HG03442 (cell line): ENCODE measurements at regions not wholly inside any gene's neighbourhood (a gene's known extent, or its start where the extent isn't known, plus 50 kb on each side); places are given as distances from the start of the nearest gene placed in this dataset.
"Not testable (repeated sequence)": the region's sequence is repeated elsewhere in the genome, so short reads cannot be mapped to it uniquely, and the experiment has no call there.

Experiments
- ATAC-seq: cut with Tn5 transposase; IDR thresholded peaks from one replicate; pipeline ENCODE4 v1.9.1; 2021; ENCODE audit warnings: mild to moderate bottlenecking, moderate library complexity; ENCODE audit not compliant: unreplicated experiment

DNA sequence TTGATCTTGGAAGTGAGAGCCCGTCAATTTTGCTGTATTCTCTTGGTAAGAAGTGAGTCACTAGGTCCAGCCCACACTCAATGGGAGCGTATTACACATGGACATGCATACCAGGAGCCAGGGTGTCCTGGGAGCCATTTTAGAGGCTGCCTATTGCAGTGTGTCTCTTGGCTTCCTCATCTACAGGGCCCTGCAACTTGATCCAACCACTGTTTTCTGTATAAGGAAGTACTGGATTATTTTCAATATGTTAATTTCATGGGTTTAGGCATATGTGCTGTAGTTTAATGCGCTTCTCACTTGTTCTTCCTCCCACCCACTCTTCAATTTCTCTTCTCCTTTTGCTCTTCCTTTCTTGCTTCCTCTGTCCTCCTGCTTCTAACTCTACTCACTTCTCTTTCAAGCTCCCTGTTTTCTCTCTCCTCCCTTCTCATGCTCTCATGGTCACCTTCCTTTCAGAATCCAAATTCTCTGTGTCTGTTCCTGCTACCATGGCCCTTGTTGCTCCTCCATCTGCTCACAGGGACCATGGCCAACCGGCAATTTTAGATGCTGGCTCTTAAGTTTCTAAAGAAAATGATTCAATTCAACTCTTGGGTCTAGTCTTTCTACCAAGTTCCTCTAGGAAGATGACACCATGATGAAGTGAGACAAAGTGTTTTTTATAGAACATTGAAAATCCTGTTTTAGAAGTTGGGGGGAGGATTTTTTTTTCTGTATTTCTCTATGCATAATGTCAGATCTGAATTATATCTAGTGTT, 152.0 kb upstream of the ZEB2 start:
- no peak for ATAC-seq

DNA sequence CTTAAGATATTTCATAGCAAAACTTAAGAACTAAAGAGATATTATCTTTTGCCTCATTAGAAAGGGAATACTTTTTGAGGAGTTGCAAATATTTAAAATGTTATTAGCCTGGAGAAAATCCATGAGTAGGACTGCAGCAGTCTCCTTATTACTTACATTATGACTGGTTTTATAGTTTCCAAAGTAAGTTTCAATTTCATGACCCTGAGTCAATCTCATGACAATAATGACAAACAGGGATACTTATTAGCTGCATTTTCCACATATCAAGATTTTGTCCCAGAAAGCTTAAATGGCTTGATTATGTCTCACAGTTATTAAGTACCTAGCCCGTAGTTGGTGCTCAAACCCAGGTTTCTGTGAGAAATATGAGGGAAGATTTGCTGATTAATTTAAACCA, 150.8 kb upstream of the ZEB2 start:
- no peak for ATAC-seq

DNA sequence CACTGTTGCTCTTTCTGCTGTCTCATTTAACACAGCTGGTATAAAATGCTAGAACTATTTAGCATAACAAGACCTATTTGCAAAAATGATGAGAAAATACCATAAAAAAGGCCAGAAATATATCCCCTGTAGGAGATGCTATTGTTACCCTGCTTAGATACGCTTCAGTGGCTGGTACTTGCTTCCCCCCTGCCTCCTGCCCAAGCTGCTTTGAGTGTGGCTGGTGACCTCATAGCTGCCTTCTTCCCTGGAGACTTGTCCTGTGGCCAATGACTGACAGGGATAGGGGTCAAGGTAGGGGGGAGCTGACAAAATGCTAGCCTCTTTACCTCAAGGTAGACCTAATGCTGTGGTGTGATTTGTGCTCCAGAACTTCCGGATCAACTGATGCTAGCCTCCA, 150.2 kb upstream of the ZEB2 start:
- no peak for ATAC-seq

DNA sequence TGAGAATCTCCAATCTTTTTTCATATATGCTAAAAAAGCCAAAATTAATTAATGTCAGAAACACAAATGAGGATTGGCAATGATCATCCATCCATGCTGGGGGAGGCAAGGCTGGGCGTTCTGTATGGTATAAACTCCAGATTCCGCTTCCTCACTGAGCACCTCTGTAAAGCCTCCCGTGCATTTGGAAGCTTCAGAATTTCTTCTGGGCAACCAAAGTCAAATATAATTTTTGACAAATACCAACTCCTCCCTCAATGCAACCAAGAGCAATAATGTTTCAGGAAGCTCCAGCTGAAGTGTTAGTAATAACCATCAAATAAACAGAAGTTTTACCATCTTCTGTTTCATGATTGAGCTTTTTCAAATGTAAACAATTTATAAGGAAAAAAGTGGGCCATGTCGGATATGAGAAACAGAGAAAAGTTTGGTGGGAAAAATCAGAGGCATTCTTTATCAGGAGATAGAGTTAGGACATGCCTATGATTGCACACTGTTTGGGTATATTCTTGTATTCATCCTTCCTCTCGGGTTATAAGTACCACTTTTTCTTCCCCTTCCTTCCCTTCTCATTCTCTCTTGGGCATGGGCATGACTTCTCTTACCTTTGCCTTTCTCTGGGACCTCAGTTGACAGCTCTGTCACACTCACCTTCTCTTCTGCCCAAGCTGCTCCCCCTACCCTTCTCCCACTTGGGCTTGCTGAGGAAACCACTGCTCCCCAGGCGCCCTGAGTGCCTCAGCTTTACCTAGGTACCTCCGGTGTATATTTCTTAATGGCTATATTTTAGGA, 149.5 kb upstream of the ZEB2 start:
- ATAC-seq: no peak

DNA sequence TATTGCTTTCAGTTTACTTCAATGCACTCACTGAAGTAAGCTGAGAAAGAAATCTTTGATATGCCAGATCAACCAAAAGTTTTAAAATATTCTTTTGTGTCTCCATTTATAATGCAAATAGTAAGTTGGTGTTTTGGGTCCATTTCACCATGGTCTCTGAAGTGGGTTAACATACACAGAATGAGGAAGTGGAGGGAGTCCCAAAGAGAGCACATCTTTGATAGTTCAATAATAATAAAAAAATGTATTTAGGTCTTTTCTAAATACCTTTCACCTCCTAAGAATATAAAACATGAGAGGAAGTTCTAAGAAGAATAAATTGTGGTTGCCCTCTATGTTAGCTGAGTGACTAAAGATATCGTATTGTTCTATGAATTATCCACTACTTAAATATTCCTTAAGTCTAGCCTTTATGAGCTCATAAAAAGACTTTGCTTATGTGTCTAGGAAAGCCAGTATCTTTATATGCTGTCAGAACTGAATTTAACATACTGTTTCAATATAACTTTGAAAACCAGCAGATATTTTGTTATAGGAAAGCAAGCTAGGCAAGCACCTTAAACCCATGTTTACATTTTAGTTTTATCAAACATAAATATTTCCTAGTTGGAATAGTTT, 148.7 kb upstream of the ZEB2 start:
- no peak for ATAC-seq

DNA sequence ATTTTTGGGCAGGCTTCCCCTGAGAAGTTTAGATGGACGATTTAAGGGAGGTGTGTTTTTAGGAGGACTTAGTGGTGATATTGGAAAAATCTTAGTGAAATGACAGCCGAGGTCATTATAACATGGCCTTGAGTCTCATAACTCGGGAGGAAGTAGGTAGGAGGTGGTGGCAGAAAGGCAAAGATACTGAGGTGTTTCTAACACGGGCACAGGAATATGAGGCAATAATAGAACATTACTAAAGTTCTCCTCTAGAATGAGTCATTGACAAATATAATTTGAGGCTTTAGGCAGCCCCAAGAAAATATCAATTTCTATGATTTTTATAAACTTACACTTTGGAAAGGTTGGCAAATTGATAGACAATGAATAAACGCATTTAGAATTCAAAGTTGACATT, 146.1 kb upstream of the ZEB2 start:
- ATAC-seq: no peak

DNA sequence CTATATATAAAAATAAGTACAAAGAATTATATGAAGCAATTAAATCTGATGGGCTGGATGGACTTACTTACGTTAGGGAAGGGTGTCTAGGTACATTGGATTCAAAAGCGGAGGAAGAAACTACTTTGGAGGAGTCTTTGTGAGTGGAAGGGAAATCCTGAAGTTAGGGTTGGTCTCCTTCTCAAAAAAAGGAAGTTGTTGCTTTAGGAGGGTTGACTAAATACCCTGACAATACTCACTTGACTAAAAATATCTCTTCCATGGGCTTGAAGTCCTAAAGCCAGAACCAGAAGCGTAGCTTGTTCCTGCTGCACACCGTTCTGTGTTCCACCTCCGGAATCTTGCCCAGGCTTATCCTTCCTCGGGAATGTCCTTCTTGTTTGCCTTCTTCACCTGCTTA, 143.3 kb upstream of the ZEB2 start:
- ATAC-seq: no peak

DNA sequence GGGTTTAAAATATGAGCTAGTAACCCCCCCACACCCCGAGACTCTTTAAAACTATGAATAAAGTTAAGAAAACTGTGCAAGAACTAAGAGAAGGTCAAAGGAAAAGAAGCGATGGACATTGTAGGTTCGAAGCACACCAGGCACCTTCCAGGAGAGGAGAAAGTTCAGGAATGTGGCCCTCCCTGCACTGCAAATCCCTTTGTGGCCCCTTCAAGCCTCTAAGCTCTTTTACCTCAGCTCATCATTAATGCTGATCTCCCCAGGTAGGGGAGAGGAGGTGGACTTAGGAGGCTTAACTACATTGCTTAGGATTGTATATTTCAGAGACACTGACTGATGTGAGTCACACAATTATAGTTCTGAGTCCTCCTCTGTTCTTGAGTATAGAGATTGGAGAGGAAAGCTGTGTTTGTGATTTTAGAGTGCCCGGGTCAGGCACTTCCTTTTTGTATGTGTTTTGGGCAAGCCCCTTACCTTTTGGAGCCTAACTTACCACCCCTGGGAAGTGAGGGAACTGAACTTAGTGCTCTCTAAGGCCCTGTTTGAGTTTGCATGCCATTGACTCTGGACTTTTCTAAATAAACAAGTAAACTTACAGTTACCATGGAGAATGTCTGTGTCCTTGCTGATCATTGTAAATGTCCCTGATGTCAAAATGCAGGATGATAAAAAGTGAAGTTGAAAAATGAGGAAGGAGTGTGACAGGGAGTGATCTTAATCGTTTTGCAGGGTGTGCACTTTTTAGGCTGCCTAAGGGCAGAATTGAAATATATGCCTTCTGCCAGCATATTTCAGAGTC, 140.8 kb upstream of the ZEB2 start:
- no peak for ATAC-seq

DNA sequence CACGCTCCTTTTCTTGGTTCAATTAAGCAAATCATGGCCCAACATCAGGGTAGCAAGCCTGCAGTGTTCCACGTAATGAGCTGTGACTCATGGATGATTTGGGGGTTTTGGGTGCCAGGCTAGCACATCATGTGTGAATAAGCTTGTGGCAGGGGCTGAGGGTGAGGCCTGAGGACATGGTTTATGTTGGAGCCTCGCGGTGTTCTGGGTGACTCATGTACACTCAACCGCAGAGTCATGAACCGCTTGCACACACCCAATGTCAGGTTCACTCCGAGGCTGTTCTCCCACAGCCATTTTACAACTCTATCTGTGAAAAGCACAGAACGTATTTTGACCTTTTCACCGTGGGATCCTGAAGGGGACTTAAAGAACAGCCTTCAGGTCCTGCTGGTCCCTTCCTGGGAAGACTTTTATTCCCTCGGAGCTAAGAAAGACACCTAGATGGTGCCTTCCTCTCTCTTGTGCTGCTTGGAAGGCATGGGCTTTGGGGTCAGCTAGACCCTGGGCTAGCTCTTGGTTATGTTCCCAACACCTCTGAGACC, 139.9 kb upstream of the ZEB2 start:
- ATAC-seq: peak; percentile 93

DNA sequence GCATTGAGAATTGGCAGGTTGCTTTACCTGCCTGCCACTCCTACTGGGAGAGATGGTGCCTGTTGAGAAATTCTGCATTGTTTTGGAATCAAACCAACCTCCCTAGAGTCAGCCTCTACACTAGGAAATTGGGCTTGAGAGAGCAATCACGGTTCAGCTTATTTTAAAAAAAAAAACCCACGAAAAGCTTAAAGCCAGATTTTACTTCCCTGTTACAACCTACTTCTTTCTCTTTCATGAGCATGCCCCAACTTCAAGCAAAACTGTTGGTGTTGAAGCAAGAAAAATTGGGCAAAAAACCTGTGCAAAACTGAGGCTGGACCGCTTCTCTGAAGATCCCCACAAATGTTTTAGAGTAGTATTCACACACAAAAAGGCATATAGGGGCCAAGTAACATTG, 134.6 kb upstream of the ZEB2 start:
- no peak for ATAC-seq

DNA sequence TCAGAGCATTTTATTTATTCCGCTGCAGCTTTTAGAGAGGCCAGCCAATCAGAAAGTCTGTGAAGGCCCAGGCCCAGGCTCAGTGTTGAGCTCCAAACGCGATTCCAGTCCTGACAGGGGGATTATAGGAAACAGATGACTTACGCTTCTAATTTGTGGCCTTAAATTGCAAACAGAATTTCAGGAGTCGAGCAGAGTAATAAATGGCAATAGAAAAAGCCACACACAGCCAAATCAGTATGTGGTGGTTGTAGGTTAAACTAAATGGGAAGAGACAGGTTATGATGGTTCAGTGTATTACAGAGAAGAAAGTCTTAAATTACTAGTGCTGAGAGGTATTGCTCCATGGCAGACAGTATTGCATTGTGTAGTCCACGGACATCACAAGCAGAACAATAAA, 131.0 kb upstream of the ZEB2 start:
- ATAC-seq: no peak

DNA sequence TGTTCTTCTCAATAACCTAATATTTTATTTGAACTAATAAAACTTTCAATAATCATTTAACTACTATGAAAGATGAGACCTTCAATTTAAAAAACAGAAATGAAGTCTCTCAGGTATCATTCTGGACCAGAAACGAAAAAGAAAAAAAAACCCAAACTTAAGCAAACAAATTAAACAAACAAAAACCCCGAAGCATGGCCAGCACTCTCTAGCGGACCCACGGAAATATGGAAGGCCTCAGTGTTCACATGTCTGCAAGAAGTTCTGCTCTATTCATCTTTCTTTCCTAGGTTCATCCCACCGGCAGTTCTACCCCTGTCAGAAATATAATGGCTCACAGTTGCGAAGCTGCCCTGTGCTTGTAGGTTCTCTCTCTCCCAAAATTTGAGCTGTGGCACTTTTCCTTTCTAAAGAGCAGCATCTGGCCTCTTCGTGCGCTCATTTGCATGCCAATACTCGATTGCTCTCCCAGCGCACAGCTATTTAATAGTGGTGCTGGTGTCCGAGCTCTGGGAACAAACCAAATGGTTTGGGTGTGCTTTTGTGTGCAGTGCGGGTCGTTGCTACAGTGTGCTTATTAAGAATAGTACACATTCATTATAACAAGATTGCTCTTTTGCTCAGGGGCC, 129.0 kb upstream of the ZEB2 start:
- ATAC-seq: no peak

DNA sequence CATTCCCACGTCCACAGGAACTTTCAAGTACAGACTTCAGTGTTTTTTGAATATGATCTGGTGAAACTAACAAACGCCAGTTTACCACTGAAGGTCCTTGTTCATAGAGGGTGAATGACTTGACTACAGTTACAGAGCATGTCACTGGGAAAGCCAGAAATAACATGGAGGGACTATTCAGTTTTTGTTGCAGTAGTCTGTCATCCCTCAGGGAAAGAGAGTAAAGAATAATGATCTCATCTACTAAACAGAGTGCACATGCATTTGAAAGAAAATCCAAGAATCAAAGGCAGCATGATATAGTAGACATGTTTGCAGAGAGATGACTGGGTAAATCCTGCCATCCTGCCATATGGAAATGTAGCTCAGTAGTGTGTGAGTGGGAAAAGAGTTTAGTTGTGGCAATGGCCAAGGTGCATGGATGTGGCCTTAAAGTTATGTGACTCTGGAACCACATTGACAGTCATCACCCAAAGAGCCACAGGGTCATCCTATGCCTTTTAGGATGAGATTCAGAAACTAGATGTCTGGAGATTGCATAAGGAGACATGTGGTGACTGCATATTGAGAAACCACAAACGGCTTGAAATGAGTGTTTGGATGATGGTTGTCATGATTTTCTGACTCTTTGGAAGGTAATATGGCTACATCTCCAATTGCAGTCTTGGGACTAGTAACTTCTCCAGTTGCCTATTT, 125.3 kb upstream of the ZEB2 start:
- ATAC-seq: no peak

DNA sequence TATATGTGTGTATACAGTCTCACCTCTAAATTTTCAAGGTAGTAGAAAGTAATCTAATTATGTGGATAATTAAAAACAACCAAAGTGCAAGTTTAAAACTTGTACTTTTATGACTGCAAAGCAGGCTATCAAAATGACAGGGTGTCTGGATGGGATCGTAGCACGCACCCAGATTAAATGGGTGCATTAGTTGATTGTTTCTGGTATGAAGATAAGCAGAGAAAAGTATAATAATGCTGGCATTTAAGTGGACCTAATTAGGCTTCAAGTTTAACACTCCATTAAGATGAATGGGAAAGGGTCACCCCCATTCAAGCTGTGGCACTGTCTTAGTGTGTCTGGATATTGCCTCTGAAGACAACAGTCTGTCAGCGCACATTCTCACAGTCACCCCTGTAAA, 124.6 kb upstream of the ZEB2 start:
- ATAC-seq: no peak

DNA sequence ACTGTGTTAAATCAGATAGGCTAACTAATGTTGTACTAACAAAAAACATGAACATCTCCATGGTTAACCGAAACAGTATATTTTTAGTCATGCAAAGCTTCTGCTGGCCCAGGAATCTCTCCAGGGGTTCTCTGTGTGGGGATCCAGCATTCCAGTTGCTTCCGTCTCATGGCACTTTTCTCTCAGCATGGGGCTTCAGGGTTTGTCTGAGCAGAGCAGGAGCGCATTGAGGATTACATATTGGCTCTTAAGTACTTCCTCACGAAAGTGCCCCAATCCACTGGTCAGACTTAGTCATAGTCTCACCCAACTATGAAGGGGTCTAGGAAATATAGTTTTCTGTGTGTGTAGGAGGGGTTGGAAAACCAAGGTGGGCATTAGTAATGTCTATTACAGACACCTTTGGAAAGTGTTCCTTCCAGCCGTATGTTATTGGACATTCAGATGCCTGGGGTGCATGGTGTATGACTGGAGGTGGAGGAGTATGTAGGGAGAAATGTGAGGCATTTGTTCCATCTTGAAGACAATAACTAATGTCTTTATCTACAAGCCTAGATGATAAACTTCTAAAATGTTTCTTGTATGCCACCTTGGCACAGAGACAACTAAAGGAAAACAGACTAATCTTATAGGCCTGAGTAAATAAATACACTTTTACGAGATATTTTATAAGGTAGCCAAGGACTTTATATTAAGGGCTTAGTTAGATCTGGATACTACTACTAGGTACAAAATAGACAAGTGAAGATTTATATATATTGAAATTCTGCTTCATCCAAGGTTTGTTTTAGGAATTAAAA, 123.8 kb upstream of the ZEB2 start:
- ATAC-seq: no peak

DNA sequence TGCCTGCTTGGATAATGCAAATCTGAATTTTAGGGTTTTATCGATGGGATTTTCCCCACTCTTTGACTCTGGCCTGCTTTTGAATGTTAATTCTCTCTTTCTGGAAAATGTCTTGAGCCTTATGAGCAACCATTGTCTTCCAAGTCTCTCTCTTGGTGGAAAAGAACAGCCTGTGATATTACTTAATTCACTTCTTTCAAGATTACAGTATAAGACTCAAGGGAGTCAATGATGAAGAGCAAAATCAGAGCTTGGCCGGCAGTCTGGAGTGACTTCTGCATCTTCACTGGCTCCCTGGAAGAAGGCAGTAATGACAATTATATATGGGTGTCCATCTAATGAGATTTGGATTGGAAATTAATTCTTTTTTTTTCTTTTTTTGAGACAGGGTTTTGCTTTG, 122.9 kb upstream of the ZEB2 start:
- ATAC-seq: no peak

DNA sequence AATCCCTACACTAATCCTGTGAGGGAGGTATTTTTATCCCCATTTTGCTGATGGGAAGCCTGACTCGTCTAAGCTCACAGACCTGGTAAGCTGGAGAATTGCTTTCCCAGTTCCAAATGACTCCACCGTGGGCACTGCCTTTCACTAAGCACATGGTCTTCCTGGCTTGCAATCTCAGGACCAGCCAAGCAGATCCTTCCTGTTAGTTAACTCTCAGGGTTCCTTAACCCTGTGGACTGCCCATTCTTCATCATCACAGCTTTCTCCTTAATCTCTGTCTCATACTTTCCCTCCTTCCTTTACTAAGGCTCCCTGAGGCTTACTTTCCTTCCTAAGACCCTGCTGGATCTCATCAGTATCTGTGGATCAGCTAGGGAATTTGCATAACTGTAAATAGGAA, 122.2 kb upstream of the ZEB2 start:
- ATAC-seq: no peak

DNA sequence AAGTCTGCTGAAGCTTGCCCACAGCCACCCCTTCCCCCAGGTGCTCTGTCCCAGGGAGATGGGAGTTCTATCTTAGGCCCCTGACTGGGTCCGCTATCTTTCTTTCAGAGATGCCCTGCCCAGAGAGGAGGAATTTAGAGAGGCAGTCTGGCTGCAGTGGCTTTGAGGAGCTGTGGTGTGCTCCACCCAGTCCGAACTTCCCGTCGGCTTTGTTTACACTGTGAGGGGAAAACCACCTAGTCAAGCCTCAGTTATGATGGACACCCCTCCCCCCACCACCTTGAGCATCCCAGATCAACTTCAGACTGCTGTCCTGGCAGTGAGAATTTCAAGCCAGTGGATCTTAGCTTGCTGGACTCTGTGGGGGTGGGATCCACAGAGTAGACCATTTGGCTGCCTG, 118.3 kb upstream of the ZEB2 start:
- ATAC-seq: not testable (repeated sequence)

DNA sequence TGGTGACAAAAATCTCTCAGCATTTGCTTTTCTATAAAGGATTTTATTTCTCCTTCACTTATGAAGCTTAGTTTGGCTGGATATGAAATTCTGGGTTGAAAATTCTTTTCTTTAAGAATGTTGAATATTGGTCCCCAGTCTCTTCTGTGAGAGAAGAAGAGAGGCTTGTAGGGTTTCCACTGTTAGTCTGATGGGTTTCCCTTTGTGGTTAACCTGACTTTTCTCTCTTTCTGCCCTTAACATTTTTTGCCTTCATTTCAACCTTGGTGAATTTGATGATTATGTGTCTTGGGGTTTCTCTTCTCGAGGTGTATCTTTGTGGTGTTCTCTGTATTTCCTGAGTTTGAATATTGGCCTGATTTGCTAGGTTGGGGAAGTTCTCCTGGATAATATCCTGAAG, 116.9 kb upstream of the ZEB2 start:
- ATAC-seq: not testable (repeated sequence)
